ENCODE measurements at regions not wholly inside any gene's neighbourhood (a gene's known extent, or its start where the extent isn't known, plus 50 kb on each side); places are given as distances from the start of the nearest gene placed in this dataset.

DNA sequence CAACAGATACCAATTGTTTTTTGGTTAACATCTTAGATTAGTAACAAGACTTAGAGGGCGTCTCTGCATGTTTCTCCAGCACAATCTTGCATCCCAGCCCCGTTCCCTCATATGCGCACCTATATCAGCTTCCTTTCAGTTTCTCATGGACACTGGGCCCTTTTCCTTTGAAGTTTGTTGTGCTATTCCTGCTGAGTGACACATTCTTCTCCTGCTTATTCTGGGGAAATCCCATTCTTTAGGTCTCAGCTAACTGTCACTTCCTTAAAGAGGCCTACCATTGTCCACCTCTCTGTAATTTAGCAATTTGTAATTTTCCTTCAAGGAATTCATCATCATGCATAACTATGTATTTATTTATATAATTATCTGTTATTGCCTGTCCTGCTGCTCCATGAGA, 110.3 kb upstream of the STEAP1B start:
- TF ChIP-seq, protein P1, sequence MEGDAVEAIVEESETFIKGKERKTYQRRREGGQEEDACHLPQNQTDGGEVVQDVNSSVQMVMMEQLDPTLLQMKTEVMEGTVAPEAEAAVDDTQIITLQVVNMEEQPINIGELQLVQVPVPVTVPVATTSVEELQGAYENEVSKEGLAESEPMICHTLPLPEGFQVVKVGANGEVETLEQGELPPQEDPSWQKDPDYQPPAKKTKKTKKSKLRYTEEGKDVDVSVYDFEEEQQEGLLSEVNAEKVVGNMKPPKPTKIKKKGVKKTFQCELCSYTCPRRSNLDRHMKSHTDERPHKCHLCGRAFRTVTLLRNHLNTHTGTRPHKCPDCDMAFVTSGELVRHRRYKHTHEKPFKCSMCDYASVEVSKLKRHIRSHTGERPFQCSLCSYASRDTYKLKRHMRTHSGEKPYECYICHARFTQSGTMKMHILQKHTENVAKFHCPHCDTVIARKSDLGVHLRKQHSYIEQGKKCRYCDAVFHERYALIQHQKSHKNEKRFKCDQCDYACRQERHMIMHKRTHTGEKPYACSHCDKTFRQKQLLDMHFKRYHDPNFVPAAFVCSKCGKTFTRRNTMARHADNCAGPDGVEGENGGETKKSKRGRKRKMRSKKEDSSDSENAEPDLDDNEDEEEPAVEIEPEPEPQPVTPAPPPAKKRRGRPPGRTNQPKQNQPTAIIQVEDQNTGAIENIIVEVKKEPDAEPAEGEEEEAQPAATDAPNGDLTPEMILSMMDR (IDR thresholded peaks at IDR 0.05) = no peak
- no peak for TF ChIP-seq POLR2A (IDR thresholded peaks at IDR 0.05)

Measured in adrenal gland (tissue), 5 donors.